Osteocyte (in vitro differentiated cells): ENCODE measurements at regions not wholly inside any gene's neighbourhood (a gene's known extent, or its start where the extent isn't known, plus 50 kb on each side); places are given as distances from the start of the nearest gene placed in this dataset.

Source experiments
- DNase-seq: peaks from one replicate; pipeline ENCODE4 v3.0.0; 2021; ENCODE audit warnings: mixed read lengths; ENCODE audit not compliant: unreplicated experiment; ENCODE audit errors: extremely low spot score
- H3K27ac Mint-ChIP-seq: one replicate; pipeline ENCODE4 v1.8.0; 2021; ENCODE audit warnings: mild to moderate bottlenecking, mixed read lengths; ENCODE audit not compliant: unreplicated experiment
- H3K27me3 Mint-ChIP-seq: one replicate; pipeline ENCODE4 v1.8.0; 2021; ENCODE audit warnings: mixed read lengths; ENCODE audit not compliant: unreplicated experiment
- H3K36me3 Mint-ChIP-seq: one replicate; pipeline ENCODE4 v1.8.0; 2021; ENCODE audit warnings: mixed read lengths; ENCODE audit not compliant: unreplicated experiment
- H3K4me1 Mint-ChIP-seq: one replicate; pipeline ENCODE4 v1.8.0; 2021; ENCODE audit warnings: mixed read lengths; ENCODE audit not compliant: unreplicated experiment
- H3K4me3 Mint-ChIP-seq: one replicate; pipeline ENCODE4 v1.8.0; 2021; ENCODE audit warnings: mild to moderate bottlenecking, moderate library complexity, mixed read lengths; ENCODE audit not compliant: unreplicated experiment
- H3K9me3 Mint-ChIP-seq: one replicate; pipeline ENCODE4 v1.8.0; 2021; ENCODE audit warnings: mixed read lengths; ENCODE audit not compliant: unreplicated experiment
- CTCF ChIP-seq: fragments of 200-600 bp; sonication (generic); IDR thresholded peaks from 2 replicates; pipeline ENCODE4 v1.5.0; 2021; ENCODE audit warnings: antibody characterized with exemption, mild to moderate bottlenecking, moderate library complexity

- TF ChIP-seq CTCF, result no peak
- Mint-ChIP-seq H3K9me3 (peaks cover 13% of the 10 kb centered on the region), H3K27me3 (no peaks in the 10 kb centered on the region), H3K27ac (peak overlapping the region; percentile 52), H3K4me1 (peaks cover 15% of the 10 kb centered on the region), H3K4me3 (no peak overlapping the region), H3K36me3 (no peaks in the 10 kb centered on the region)
- no peak for DNase-seq
Measured at GRCh38 chr14:44317441-44317746, 189.7 kb downstream of the FSCB start.

- TF ChIP-seq CTCF, result no peak
- Mint-ChIP-seq H3K27me3 (no peaks in the 10 kb centered on the region), H3K4me1 (peaks cover 15% of the 10 kb centered on the region), H3K27ac (peak overlapping the region; percentile 52), H3K9me3 (peaks cover 13% of the 10 kb centered on the region), H3K4me3 (no peak overlapping the region), H3K36me3 (no peaks in the 10 kb centered on the region)
- no peak for DNase-seq
Measured at GRCh38 chr14:44316647-44317440, 190.2 kb downstream of the FSCB start.

GRCh38 chr14:44309331-44309730, 197.8 kb downstream of the FSCB start:
- no peak for DNase-seq
- no peak for TF ChIP-seq CTCF
- peaks cover 9% of the 10 kb centered on the region for H3K27me3 Mint-ChIP-seq
- H3K9me3 Mint-ChIP-seq, result no peaks in the 10 kb centered on the region
- H3K36me3 Mint-ChIP-seq, result no peaks in the 10 kb centered on the region
- H3K4me1 Mint-ChIP-seq, result no peaks in the 10 kb centered on the region
- no peak overlapping the region for H3K4me3 Mint-ChIP-seq
- no peak overlapping the region for H3K27ac Mint-ChIP-seq

GRCh38 chr14:44300916-44301315, 206.2 kb downstream of the FSCB start:
- H3K27me3 Mint-ChIP-seq, result peaks cover 4% of the 10 kb centered on the region

GRCh38 chr14:44297437-44297836, 209.6 kb downstream of the FSCB start:
- no peak for TF ChIP-seq CTCF
- Mint-ChIP-seq H3K36me3 (no peaks in the 10 kb centered on the region), H3K4me3 (no peak overlapping the region), H3K27me3 (no peaks in the 10 kb centered on the region), H3K27ac (no peak overlapping the region), H3K9me3 (peaks cover 14% of the 10 kb centered on the region), H3K4me1 (no peaks in the 10 kb centered on the region)
- no peak for DNase-seq

More at GRCh38 chr14:44300916-44301315, 206.2 kb downstream of the FSCB start:
- TF ChIP-seq CTCF, result no peak
- H3K4me3 Mint-ChIP-seq, result no peak overlapping the region
- H3K27ac Mint-ChIP-seq, result no peak overlapping the region
- DNase-seq, result no peak
- no peaks in the 10 kb centered on the region for H3K36me3 Mint-ChIP-seq
- peaks cover 14% of the 10 kb centered on the region for H3K9me3 Mint-ChIP-seq
- no peaks in the 10 kb centered on the region for H3K4me1 Mint-ChIP-seq
